ENCODE measurements at regions not wholly inside any gene's neighbourhood (a gene's known extent, or its start where the extent isn't known, plus 50 kb on each side); places are given as distances from the start of the nearest gene placed in this dataset.

DNA sequence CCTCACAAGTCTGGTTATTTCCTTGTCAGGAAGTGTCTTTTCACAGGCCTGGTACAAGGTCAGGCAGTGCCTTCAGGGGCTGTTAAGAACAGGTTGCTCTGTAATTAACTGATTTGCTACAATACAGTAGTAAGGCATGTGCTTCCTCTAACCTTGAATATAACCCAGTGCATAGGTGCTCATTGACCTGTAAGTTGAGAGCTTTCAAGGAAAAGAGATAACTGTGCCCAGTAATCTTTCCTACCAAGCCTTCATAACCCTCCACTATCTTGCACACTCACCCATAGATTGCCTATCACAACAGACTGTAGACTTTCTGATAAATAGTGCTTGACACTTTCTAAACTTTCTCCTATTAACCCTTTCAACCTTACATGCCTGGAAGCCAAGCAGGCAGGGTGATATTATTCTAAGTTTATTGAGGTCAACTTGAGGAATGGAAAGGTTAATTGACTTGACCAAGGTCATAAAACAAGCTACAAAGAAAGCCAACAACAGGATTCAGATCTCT lies 148.1 kb downstream of the PPARGC1A start:
- no peak for DNase-seq (ENCODE audit: low read depth, low spot score)

DNA sequence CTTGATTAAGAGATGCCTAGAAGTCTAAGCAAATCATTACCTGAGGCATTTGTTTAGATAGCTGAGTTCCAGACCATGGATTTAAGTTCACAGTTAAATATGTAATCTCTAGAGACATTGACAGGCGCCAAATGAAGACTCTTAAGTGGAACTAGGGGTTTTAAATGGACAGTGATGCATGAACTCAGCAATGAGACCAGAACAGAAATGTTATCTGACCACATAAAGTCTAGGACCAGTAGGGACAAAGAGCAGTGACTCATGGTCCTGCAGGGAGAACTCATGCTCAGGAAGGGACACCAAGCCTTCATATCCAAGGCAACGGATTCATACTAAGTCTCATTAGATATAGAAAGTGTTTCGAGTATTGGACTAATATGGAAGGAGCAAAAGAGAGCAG lies 152.3 kb downstream of the PPARGC1A start:
- DNase-seq (ENCODE audit: low read depth, low spot score), result no peak

DNA sequence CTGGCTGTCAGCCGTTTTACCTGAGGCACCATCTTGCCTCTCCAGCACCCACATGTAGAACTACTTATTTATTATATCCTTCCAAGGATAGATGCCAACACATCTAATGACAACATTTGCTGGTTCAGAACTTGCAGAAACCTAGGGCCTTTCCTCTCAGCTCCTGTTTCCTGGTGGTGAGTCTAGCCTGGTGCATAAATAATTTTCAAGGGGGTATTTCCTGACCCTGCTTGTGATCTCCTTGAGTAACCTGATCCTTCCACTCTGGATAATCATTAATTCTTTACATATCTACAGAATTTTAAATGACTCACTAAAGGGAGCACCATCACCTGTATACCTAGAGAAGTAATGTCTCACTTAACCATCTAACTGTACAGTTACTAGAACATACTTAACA lies 153.4 kb downstream of the PPARGC1A start:
- no peak for DNase-seq (ENCODE audit: low read depth, low spot score)

DNA sequence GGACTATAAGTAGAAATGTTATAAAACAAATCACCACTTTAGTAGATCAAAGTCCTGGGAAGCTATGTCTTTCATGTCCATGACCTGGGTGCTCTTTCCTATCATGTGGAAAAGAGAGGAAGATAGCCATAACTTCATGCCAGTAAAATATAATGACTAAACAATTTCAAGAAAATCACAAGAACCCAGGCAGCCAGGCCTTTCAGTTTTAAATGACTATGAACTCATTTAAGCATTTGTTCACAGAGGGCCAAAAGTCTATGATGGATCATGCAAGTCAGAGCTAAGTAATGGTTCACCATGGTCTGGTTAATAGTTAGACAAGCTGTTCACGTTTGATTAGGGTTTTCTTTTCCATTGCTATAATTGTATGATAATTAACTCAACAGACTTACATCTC lies 155.8 kb downstream of the PPARGC1A start:
- DNase-seq (ENCODE audit: low read depth, low spot score), result no peak

DNA sequence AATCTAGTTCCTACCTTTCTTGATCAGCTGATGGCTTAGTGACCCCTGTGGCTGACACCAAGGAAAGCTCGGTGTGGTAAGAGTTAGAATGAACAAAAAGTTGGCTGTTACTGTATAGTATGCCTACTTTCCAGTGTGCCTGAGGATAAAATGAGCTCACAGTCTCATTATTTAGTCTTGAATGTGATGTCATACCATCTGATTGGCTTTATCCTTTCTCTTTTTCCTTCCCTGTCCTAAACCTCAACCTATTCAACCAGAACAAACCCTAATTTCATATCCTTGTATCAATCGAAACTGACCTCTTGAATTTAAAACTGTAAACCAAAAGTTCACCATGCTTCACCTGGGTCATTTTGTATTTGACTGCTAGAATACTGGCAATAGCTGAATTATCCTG lies 156.4 kb downstream of the PPARGC1A start:
- DNase-seq (ENCODE audit: low read depth, low spot score), result no peak

DNA sequence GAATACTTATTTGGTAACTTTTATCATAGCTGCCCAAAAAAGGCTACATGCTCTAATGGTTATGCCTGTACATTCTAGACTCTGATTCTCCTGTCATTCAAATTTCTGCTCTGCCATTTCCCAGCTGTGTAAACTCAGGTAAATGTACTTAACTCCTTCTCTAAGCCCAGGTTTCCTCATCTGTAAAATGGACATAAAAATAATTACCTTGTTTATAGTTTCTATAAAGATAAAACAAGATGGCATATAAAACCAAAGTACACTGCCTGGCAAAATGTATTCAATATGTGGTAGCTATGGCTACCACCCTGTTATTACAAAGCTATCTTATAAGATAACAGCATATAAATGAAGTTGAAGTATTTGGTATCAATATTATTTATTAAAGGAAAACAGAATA lies 158.8 kb downstream of the PPARGC1A start:
- no peak for DNase-seq (ENCODE audit: low read depth, low spot score)

DNA sequence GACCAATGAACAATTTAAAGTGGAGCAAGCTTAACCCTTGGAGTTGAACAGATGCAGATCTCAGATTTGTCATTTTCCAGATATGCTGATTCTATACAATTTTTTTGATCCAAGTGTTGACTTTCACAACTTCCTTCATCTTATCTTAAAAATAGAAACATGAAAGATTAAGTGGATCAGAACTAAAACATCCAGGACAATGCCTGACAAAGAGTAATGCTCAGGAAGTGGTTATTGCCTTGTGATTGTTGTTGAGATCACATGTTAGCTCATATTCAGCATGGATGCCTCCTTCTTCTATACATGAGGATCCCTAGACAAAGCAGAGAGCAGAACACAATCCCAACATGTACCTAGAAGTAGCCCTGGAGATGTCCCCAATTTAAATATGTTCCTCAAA lies 160.9 kb downstream of the PPARGC1A start:
- DNase-seq (ENCODE audit: low read depth, low spot score), result no peak

DNA sequence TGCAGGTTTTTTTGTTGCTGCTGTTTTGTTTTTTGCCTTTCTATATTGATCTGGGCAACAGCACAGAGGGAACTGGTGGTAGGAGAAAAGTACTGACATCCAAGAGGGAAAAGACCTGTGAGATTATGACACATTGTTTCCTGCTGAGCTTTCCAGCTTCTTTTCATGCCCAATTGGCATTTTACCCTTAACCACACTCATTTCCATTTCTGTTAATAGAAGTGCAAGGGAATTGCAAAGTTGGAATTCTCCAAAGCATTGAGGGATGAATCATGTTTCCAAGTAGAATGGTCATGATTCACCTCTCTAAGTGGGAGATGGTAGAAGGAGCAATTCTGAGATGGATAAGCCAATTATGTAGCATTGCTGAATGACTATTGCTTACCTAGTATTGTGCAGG lies 161.5 kb downstream of the PPARGC1A start:
- DNase-seq (ENCODE audit: low read depth, low spot score), result no peak

DNA sequence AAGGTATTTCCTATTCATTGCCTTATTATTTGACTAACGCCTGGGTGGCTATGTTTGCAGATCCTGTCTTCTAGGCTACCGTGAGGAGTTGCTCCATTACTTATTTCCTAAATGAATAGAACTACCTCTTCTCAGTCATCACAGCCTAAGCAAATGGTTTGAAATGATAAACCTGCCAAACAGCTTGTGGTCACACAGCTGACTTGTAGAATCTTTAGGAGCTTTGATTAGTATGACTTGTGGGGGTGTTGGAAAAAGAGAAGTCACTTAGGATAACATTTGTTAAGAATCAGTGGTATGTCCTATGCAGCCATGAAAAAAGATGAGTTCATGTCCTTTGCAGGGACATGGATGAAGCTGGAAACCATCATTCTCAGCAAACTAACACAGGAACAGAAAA lies 169.3 kb downstream of the PPARGC1A start:
- no peak for DNase-seq (ENCODE audit: low read depth, low spot score)

DNA sequence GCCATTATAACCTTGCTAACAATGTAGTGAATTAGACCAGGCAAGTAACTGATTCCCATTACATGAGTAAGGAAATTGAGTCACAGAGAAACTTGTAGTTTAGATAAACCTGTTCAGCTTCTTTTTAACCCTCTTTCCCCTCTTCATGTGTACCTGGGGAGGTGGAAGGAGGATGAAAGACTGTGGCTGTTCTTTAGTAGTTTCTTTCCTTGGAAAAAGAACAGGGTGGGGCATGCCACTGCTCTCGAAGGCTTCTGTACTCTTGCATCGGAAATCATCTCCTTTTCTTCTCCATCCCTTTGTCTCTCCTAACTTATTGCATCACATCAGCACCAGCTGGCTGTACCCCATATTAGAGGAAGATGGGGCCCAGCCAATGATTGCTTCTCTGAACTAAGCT lies 171.4 kb downstream of the PPARGC1A start:
- no peak for DNase-seq (ENCODE audit: low read depth, low spot score)

DNA sequence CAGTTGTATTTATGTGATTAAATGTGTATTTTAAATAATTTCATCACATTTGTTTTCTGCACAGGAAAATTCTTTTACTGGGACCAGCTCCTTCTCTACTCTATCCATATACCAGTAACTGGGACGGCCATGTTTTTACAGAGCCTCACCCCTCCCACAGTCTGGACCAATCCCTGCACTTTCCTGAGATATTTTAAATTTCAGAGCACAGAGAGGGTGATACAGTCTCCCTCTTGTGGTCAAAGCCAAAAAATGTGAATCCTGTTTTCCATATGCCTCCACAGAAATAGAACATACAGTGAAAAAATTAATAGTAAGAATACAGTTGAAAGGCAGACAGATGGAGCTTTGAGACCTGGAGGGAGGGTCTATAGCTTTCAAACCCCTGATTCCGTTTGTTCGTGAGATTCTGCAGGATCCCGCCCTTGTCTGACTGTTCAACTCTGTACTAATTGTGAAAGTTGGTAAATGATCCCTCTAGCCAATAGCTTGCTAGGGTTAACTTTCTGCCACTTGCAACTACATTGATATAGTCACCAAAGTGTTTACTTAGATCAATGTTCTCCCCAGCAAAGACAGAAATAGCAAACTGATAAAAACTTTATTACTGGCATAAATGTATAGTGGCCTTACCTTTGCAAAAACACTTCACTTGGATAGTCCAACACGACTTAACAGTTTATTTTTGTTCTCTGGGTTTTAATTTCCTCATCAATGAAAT lies 172.2 kb downstream of the PPARGC1A start:
- no peak for DNase-seq (ENCODE audit: low read depth, low spot score)

DNA sequence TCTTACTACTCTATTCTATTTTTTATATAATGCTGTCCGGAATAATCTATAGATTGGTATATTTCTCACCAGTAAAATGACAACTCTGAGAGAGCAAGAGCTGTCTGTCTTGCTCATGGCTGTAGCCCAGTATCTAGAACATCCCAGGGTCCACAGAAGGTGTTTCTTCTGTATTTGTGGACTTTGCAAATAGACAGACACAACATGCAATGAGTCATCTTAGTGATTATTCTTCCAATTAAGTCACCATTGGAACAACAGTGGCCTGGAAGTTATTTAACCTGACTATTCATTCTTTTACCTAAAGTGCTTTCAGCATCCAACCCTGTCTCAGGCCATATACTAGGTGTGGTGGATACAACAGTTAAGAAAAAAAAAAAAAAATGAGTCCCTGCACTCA lies 179.5 kb downstream of the PPARGC1A start:
- no peak for DNase-seq (ENCODE audit: low read depth, low spot score)

DNA sequence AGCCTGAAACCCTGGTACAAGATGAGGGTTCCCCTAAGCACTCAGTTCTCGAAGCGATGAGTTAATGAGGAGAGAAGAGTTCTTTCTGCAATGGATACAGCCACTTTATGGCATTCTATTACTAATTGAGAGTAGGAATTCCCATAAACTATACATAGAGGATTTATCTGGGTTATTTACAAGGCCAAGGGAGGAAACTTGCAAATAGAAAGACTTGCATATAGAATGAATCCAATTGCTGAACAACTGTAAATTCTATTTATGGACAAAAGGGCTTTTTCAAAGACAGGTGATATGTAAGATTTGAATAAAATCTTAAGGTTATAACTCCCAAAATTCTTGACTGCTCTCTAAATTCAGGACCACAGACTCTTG lies 182.2 kb downstream of the PPARGC1A start:
- DNase-seq (ENCODE audit: low read depth, low spot score), result no peak

DNA sequence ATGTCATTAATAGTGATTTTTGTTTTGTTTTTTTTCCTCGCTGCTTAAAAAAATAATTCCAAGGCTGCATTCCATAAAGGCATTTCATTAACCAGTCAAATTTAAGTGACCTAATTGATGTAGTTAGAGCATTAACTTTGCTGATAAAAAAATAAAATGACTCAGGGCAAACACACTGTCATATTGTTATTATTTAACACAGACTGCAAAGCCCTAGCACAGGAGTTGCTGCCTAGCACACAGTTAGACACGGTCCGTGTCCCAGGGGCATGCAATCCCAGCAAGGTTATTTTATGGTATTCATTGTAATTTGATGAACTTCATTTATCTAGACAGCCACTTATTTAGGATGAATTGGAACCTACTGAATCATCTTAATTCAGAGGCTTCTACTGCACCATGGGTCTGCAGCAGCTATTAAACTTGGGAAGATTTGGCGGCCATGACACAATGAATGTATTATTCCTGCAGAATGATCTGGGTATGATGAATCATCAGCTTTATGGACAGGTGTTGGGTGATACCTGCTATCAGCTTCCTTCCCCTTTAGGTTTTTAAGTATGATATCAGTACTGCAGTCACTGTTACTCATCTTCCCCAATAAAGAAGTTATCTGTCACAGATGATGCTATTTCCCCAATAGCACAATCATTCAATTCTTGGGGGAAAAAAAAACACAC lies 182.7 kb downstream of the PPARGC1A start:
- no peak for DNase-seq (ENCODE audit: low read depth, low spot score)

DNA sequence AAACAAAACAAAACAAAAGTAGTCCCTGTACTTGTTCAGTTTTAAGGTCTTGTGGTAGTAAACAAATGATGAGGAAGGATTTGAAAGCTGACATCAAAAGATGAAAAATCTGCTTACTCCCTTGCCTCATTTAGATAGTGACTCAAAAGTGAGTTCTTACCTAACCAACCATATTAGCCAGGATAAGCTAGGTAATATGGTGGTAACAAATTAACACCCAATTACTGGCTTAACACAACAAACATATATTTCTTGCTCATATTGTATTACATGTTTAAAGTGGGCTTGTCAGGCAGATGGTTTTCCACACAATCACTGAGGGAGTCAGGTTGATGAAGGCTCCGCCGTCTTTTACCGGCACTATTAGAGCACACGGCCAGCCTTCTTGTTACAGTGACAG lies 189.7 kb downstream of the PPARGC1A start:
- no peak for DNase-seq (ENCODE audit: low read depth, low spot score)

DNA sequence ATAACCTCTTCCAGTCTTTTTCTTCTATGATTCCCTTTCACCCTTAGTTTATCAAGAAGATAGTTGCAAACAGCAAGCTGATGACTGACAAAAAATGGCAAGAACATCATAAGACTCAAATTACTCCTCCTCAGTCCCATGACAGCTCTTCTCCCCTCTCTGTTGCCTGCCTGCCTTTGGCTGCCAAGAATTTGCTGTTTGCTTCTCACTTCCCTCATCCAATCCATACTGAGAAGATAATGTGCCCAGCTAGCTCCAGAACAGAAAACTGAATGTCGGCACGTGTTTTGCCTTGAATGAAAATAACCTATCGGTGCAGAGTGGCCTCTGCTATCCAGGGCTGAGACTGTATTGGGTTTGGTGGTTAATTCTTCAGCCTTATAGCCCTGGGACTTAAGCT lies 192.1 kb downstream of the PPARGC1A start:
- DNase-seq (ENCODE audit: low read depth, low spot score), result no peak

DNA sequence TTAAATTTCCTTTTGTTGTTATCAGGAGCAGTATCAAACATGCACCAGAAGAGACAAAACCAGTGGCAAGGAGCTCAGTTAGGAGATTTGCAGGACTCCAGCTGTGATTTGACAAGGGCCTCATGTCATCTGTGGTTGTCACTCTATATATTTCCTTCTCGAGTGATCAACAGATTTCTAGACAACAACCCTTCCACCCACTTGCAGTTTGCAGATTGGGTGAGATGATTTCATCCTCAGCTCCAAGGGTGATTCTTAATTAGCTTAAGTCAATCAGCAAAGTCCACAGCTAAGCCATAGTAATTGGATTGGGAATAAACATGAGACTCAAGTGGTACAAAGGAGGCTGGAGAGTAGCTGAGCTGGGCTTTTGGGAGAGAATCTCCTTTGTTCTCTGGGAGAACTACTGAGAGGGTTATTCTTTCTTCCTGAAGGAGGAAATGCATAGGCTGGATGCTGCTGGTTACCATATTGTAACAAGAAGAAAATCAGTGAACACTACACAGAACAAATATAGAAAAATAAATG lies 192.8 kb downstream of the PPARGC1A start:
- no peak for DNase-seq (ENCODE audit: low read depth, low spot score)

DNA sequence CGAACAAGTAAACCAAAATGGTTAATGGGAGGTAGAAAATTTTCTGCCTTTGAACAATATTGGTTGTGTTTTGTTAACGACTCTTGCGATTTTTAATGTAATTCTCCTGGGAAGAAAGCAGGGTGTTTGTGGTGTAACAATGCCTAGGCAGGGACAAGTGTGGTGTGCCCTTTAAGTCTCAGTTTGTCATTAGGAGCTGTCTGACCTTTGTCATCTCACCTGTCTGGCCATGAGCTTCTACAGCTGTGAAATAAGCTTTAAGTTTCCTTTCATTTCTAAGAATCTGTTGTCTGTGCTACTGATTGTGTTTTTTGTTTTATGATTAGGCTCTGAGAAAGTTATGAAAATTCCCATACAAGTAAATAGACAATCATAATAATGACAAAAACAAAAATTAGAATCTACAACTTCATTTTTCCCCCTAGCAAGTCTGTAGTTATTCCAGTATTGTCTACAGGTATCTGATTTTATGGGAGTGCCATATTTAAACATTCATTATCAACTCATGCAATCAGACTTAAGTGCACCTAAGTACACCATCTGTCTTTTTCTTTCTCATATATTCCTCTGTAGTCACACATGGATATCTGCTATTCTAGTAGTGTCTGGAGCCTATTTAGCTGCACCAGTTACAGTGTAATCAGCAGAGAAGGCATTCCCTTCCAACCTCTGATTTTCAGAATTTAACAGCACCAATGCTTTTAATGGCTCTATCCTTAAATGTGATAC lies 203.5 kb downstream of the PPARGC1A start:
- no peak for DNase-seq (ENCODE audit: low read depth, low spot score)

DNA sequence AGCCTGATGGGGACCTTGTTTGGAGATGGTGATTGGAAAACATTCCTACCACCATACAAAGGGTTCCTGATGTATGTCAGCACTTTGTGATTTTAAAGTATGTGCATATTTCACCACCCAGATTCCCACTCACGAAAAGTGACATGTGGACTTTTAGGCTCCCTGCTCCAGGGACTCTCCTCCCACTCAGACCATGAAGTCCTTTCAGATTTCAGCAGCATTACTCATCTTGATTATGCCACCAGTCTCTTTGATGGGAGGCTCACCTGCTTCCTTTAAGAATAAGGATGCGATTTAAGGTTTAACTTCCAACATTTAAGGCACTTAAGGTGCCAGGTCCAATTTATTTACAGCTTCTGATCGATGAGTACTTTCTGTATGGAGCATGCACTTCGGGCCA lies 204.4 kb downstream of the PPARGC1A start:
- no peak for DNase-seq (ENCODE audit: low read depth, low spot score)

DNA sequence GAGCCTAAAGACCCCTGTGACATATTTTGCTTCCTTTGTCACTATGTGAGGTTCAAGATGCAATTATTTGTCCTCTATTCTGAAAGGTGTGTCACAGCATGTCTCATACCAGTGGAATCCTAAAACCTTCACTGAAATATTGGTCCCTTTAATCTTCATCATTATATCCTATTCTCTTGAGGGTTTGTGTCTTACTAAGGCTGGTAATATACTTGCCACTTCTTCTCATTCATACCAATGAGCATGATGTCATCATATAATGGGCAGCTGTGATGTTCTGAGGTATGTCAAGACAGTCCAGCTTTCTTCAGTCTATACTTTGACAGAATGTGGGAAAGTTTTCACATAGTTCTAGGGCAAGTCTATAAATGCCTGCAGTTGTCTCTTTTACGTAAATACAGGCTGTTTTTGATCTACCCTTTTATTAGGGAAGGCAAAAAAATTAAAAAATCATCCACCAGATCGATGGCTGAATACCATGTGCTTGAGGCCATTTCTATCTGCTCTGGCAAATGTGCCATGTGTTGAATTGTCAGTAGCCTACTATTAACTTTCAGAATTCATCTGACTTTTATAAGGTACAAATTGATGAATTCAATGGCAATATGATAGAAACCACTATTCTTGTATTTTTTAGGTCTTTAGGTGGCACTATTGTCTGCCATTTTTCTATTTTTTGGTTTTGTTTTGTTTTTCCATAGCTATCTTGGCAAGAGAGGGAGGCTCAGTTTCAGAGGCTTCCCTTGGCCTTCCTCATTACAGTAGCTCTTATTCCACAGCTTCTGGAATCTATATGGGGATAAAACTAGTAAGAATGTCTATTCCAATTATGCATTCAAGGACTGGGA lies 209.0 kb downstream of the PPARGC1A start:
- DNase-seq (ENCODE audit: low read depth, low spot score), result no peak

DNA sequence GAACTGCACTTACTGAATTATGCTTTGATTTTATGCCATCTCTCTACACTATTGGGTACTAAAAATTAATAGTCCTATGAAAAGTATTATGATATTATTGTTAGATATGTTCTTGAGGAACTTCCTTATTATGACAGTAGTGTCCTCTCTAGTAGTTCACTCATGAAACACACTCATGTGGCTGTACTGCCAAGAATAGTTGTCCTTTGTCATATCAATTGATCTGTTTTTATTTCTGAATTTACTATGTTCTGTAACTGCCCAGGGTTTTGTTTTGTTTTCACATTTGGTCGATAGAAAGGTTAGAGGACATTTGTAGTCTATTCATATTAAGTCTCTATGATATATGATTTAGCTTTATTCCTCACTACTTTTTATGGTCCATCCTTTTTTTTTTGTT lies 215.2 kb downstream of the PPARGC1A start:
- DNase-seq (ENCODE audit: low read depth, low spot score), result no peak

DNA sequence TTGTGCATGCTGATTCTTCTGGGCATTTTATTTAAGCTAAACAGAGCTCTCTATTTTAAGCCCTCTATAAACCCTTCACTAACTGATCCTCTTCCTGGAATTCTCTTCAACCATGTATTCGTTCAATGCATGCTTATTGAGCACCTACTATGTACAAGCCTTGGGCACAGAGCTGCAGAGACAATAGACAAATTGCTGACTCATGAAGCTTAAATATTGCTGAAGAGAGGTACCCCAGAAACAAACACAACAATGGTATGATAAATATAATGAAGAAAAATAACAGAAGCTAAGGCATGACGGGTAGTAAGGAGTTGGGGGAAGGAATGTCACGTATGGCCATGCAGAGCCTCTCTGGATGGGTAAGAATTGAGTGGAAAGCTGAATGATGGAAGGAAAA lies 222.2 kb downstream of the PPARGC1A start:
- no peak for DNase-seq (ENCODE audit: low read depth, low spot score)
